ENCODE measurements at regions not wholly inside any gene's neighbourhood (a gene's known extent, or its start where the extent isn't known, plus 50 kb on each side); places are given as distances from the start of the nearest gene placed in this dataset.

DNA sequence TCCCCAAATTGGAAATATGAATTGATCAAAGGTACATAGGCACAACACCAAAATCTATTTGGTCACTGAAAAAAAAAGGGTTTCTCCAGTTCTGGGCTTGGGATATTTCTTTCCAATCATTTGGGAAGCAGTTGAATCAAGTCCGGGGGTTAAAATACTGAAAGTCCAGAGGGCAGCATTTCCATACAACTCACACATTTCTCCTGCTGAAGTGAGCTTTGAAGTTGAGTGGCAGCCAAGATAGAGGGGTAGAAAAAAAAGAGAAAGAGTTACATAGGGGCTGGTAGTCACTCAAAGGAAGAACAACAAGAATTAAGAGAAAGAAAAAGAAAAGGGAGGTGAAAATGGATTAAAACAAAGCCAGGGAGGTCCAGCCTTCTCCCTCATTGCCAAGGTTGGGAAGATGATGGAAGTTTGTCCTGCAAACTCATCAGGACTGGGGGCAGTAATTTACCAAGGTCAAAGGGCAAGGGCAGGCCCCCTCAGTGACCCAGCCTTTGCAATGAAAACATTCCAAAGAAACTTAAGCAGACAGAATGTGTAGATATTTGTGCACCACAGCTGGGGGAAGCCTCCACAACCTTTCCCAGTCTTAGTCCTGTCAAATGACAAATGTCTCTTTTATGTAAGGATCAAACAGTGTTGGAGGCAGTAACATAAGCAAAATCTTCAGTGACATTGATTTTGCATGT is 525.3 kb upstream of the JARID2 start:
- no peaks in the 10 kb centered on the region for H3K27me3 ChIP-seq (ENCODE audit: control insufficient read depth, insufficient read depth, low read length)
- no peaks in the 10 kb centered on the region for H3K4me1 ChIP-seq (ENCODE audit: control insufficient read depth, insufficient read depth, low read length)
- no peak for DNase-seq (ENCODE audit: low read depth in 4 of 6, low spot score in 6 of 6)
- no peaks in the 10 kb centered on the region for H3K36me3 ChIP-seq (ENCODE audit: control insufficient read depth, insufficient read depth, low read length)
- no peak overlapping the region for H3K27ac ChIP-seq (ENCODE audit: low read depth, low read length)
- peaks cover 3% of the 10 kb centered on the region for H3K9me3 ChIP-seq (ENCODE audit: control insufficient read depth, insufficient read depth, low read length)
- no peak overlapping the region for H3K4me3 ChIP-seq (ENCODE audit: low read depth, low read length)
- no CpG with 5 or more reads among the region's 1 CpG for WGBS (ENCODE audit: insufficient coverage)

DNA sequence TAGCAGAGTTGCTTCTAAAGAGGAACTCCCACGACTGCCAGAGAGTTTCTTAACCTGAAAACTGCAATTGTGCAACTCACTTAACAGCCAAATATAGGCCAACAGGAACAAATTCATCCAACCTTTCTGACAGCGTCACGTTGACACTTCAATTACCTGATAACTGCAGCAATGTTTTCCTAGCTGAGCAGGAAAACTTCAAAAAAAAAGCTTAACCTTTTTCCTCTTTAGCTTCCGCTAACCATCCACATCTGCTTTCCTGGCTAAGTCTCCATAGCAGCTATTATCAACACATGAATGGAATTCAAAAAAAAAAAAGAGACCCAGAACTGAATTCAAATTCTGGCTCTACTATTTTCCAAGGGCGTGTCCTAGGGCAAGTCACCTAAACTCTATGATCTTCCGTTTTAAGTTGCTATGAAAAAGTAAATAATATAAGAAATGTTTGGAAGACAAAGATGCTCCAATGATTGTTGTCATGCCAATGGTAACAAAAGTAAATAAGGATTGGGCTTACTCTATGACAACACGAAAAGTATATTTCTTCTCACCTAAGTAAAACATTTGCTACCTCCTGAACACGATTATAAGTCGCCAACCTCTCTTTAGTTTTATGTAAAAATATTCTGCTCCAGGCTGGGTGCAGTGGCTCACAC is 524.6 kb upstream of the JARID2 start:
- H3K9me3 ChIP-seq (ENCODE audit: control insufficient read depth, insufficient read depth, low read length): peaks cover 3% of the 10 kb centered on the region
- WGBS (ENCODE audit: insufficient coverage): 47% methylated on average over 3 of the region's 9 CpGs
- peak in 1 of 6 donors; percentile 3 for DNase-seq (ENCODE audit: low read depth in 4 of 6, low spot score in 6 of 6)
- no peak overlapping the region for H3K4me3 ChIP-seq (ENCODE audit: low read depth, low read length)
- no peak overlapping the region for H3K27ac ChIP-seq (ENCODE audit: low read depth, low read length)
- H3K4me1 ChIP-seq (ENCODE audit: control insufficient read depth, insufficient read depth, low read length): no peaks in the 10 kb centered on the region
- H3K27me3 ChIP-seq (ENCODE audit: control insufficient read depth, insufficient read depth, low read length): no peaks in the 10 kb centered on the region
- no peaks in the 10 kb centered on the region for H3K36me3 ChIP-seq (ENCODE audit: control insufficient read depth, insufficient read depth, low read length)

DNA sequence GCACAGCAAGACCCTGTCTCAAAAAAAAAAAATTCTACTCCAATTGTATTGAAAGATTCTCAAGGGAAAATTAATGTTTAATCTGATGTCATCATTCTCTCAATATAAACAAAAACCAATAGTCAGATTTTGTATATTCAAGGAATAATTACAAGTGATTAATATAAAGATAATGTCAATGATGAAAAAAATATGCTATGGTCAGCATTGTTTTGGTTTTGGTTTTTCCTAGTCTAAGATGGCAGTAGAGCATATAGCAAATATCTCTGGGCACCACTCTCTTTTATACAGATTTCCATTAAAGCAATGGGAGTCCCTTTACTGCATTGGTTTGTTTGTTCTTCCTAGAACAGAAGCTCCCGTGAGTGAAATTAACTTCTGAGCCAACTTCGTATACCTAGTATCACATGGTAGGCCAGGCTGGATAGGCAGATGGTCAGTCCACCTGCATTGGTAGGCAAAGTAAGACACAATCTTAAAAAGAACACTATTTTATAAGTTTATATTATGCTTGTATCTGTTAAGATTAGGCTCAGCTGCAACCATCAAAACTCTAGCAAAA is 523.8 kb upstream of the JARID2 start:
- H3K9me3 ChIP-seq (ENCODE audit: control insufficient read depth, insufficient read depth, low read length): peaks cover 3% of the 10 kb centered on the region
- no peak overlapping the region for H3K27ac ChIP-seq (ENCODE audit: low read depth, low read length)
- H3K4me3 ChIP-seq (ENCODE audit: low read depth, low read length): no peak overlapping the region
- no CpG with 5 or more reads among the region's 2 CpGs for WGBS (ENCODE audit: insufficient coverage)
- peak in 1 of 6 donors; percentile 58 for DNase-seq (ENCODE audit: low read depth in 4 of 6, low spot score in 6 of 6)
- no peaks in the 10 kb centered on the region for H3K36me3 ChIP-seq (ENCODE audit: control insufficient read depth, insufficient read depth, low read length)
- H3K4me1 ChIP-seq (ENCODE audit: control insufficient read depth, insufficient read depth, low read length): no peaks in the 10 kb centered on the region
- H3K27me3 ChIP-seq (ENCODE audit: control insufficient read depth, insufficient read depth, low read length): no peaks in the 10 kb centered on the region

DNA sequence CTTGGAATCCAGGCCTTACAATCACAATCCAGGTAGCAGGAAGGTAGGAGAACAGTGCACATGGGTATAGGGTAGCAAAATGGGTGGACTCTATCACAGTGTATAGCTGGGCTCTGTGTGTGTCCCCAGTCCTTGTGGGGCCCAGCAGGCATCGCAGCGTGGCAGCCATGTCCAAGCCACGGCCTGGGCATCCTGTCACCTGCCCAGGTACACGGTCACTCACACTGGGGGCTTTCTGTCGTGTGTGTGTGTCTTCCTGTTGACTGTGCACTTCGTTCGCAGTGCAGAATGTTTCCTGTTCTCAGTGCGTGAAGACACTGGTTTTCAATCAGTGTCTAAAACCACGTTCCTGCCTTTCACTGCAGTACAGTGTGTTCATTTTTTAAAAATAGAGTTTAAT is 523.2 kb upstream of the JARID2 start:
- Histone ChIP-seq H3K4me3 (ENCODE audit: low read depth, low read length) (no peak overlapping the region), H3K27me3 (ENCODE audit: control insufficient read depth, insufficient read depth, low read length) (no peaks in the 10 kb centered on the region), H3K9me3 (ENCODE audit: control insufficient read depth, insufficient read depth, low read length) (peaks cover 3% of the 10 kb centered on the region), H3K4me1 (ENCODE audit: control insufficient read depth, insufficient read depth, low read length) (no peaks in the 10 kb centered on the region), H3K27ac (ENCODE audit: low read depth, low read length) (no peak overlapping the region), H3K36me3 (ENCODE audit: control insufficient read depth, insufficient read depth, low read length) (no peaks in the 10 kb centered on the region)
- DNase-seq (ENCODE audit: low read depth in 4 of 6, low spot score in 6 of 6): no peak
- WGBS (ENCODE audit: insufficient coverage): 87% methylated on average over 5 of the region's 9 CpGs

DNA sequence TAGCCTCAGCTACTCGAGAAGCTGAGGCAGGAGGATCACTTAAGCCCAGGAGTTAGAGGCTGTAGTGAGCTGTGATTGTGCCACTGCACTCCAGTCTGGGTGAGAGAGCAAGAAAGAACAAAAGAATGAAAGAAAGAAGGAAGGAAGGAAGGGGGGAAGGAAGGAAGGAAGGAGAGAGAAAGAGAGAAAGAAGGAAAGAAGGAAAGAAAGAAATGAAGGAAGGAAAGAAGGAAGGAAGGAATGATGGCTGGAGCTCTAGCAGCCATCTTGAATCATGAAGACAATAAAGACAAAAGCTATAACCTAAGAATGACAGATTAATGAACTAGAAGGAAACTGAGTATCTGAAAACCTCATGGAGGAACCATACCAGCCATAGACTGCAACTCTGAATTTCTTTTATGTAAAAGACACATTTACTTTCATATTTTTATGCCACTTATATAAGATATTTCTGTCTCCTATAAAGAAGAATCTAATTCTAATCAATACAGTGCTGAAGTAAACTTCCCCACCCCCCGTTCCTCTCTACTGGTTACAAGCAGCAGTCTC is 522.3 kb upstream of the JARID2 start:
- Histone ChIP-seq H3K4me1 (ENCODE audit: control insufficient read depth, insufficient read depth, low read length) (no peaks in the 10 kb centered on the region), H3K9me3 (ENCODE audit: control insufficient read depth, insufficient read depth, low read length) (peaks cover 3% of the 10 kb centered on the region), H3K27me3 (ENCODE audit: control insufficient read depth, insufficient read depth, low read length) (no peaks in the 10 kb centered on the region), H3K36me3 (ENCODE audit: control insufficient read depth, insufficient read depth, low read length) (no peaks in the 10 kb centered on the region), H3K27ac (ENCODE audit: low read depth, low read length) (no peak overlapping the region), H3K4me3 (ENCODE audit: low read depth, low read length) (no peak overlapping the region)
- WGBS (ENCODE audit: insufficient coverage): 100% methylated on average over 2 of the region's 2 CpGs
- no peak for DNase-seq (ENCODE audit: low read depth in 4 of 6, low spot score in 6 of 6)

DNA sequence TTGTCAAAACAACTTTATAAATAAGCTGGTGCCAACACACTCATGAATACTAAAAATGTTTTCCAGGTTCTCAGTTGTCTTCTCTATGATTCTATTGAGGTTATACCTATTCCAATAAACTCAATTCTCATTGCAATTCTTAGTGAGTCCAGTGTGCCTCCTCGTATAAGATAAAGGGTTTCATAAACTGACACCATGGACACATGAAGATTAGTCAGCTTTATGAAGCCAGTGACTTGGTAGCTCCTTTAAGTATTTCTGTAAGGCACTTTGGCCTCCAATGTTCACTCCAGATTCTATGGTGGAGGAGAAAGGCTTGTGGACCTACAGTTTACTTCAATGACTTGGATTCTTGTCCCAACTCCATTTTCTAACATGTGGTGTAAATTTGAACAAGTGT is 521.3 kb upstream of the JARID2 start:
- Histone ChIP-seq H3K4me1 (ENCODE audit: control insufficient read depth, insufficient read depth, low read length) (no peaks in the 10 kb centered on the region), H3K9me3 (ENCODE audit: control insufficient read depth, insufficient read depth, low read length) (peaks cover 3% of the 10 kb centered on the region), H3K27me3 (ENCODE audit: control insufficient read depth, insufficient read depth, low read length) (no peaks in the 10 kb centered on the region), H3K27ac (ENCODE audit: low read depth, low read length) (no peak overlapping the region), H3K4me3 (ENCODE audit: low read depth, low read length) (no peak overlapping the region), H3K36me3 (ENCODE audit: control insufficient read depth, insufficient read depth, low read length) (no peaks in the 10 kb centered on the region)
- WGBS (ENCODE audit: insufficient coverage): no CpG with 5 or more reads among the region's 1 CpG
- no peak for DNase-seq (ENCODE audit: low read depth in 4 of 6, low spot score in 6 of 6)

DNA sequence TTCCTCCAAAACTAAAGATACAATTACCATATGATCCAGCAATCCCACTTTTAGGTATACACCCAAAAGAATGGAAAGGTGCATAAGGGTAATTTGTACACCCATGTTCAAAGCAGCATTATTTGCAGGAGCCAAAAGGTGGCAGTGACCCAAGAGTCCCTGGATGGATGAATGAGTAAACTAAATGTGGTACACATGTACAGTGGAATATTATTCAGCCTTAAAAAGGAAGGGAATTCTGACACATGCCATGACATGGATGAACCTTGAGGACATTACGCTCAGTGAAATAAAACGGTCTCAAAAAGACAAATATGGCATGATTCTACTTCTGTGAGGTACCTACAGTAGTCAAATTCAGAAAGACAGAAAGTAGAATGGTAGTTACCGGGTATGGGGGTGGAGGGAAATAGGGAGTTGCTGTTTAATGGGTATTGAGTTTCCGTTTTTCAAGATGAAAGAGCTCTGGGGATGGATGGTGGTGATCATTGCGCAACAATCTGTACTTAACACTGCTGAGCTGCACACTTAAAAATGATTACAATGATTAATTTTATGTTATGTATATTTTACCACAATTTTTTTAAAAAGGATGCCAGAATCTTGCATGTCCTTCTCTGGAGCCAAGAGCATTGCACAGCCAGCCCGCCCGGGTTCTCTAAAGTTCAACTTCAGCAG is 518.9 kb upstream of the JARID2 start:
- H3K4me3 ChIP-seq (ENCODE audit: low read depth, low read length): no peak overlapping the region
- peaks cover 3% of the 10 kb centered on the region for H3K9me3 ChIP-seq (ENCODE audit: control insufficient read depth, insufficient read depth, low read length)
- no peak for DNase-seq (ENCODE audit: low read depth in 4 of 6, low spot score in 6 of 6)
- no peak overlapping the region for H3K27ac ChIP-seq (ENCODE audit: low read depth, low read length)
- WGBS (ENCODE audit: insufficient coverage): 100% methylated on average over 4 of the region's 7 CpGs
- no peaks in the 10 kb centered on the region for H3K27me3 ChIP-seq (ENCODE audit: control insufficient read depth, insufficient read depth, low read length)
- no peaks in the 10 kb centered on the region for H3K36me3 ChIP-seq (ENCODE audit: control insufficient read depth, insufficient read depth, low read length)
- H3K4me1 ChIP-seq (ENCODE audit: control insufficient read depth, insufficient read depth, low read length): no peaks in the 10 kb centered on the region

DNA sequence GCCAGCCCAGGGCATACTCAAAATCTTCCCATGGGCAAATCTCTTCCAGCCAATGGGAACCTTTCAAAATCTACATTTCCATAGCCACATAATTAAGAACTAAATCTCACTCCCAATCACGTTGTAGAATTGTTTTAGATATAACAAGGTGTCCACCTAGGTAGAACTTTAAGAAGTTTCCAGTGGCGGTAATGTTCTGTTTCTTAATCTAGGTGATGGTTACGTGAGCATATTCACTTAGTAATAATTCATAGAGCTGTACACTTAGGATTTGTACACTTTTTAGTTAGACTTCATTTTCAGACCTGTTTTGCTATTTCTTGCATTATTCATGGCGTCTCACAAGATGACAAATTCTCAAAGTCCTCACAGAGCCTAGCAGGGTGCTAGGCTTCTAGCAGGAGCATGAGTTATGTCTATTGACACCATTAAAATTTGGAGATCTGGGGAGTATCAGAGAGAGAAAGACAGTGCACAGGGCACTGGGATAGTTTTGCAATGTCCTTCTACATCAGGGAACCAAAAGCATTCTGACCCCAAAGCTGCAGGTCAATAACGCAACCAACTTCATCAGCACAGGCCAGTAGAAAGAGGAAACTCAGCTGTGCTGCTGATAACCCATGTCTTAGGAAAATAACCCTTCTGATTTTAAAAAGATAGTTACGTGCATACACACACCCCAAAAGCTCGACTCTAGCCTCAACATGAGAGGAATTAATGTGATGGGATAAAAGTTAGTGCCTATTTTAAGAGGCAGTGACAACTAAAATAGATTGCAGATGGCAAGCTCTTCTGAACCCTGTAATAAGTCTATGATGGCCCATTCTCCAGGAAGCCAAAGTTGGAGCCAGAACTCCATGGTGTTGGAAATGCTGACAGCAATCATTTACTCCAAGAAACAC is 518.1 kb upstream of the JARID2 start:
- WGBS (ENCODE audit: insufficient coverage): 100% methylated on average over 1 of the region's 7 CpGs
- Histone ChIP-seq H3K4me3 (ENCODE audit: low read depth, low read length) (no peak overlapping the region), H3K4me1 (ENCODE audit: control insufficient read depth, insufficient read depth, low read length) (no peaks in the 10 kb centered on the region), H3K9me3 (ENCODE audit: control insufficient read depth, insufficient read depth, low read length) (peaks cover 3% of the 10 kb centered on the region), H3K27me3 (ENCODE audit: control insufficient read depth, insufficient read depth, low read length) (no peaks in the 10 kb centered on the region), H3K27ac (ENCODE audit: low read depth, low read length) (no peak overlapping the region), H3K36me3 (ENCODE audit: control insufficient read depth, insufficient read depth, low read length) (no peaks in the 10 kb centered on the region)
- no peak for DNase-seq (ENCODE audit: low read depth in 4 of 6, low spot score in 6 of 6)
